Kidney epithelial cell (primary cell): ENCODE measurements at regions not wholly inside any gene's neighbourhood (a gene's known extent, or its start where the extent isn't known, plus 50 kb on each side); places are given as distances from the start of the nearest gene placed in this dataset.

ENCODE experiments used
- DNase-seq: peaks from one replicate; pipeline ENCODE4 v3.0.0-alpha.2; 2010; ENCODE audit warnings: low read depth
- H3K27me3 ChIP-seq: 2 replicates; pipeline ENCODE4 v1.6.0; 2011; ENCODE audit warnings: low read length; ENCODE audit not compliant: control insufficient read depth, insufficient read depth
- H3K36me3 ChIP-seq: 2 replicates; pipeline ENCODE4 v1.5.1; 2011; ENCODE audit warnings: low read length; ENCODE audit not compliant: control insufficient read depth, insufficient read depth
- H3K4me3 ChIP-seq: 2 replicates; pipeline ENCODE4 v1.5.1; 2011; ENCODE audit warnings: low read depth, mild to moderate bottlenecking, control low read depth, low read length
- TF ChIP-seq, protein P1 (sequence below): IDR thresholded peaks from 2 replicates; pipeline ENCODE4 v1.5.1; 2011; ENCODE audit warnings: mild to moderate bottlenecking, moderate library complexity, low read length, control low read depth, inconsistent platforms; ENCODE audit not compliant: insufficient read depth, poor library complexity, severe bottlenecking

- TF ChIP-seq, protein P1, sequence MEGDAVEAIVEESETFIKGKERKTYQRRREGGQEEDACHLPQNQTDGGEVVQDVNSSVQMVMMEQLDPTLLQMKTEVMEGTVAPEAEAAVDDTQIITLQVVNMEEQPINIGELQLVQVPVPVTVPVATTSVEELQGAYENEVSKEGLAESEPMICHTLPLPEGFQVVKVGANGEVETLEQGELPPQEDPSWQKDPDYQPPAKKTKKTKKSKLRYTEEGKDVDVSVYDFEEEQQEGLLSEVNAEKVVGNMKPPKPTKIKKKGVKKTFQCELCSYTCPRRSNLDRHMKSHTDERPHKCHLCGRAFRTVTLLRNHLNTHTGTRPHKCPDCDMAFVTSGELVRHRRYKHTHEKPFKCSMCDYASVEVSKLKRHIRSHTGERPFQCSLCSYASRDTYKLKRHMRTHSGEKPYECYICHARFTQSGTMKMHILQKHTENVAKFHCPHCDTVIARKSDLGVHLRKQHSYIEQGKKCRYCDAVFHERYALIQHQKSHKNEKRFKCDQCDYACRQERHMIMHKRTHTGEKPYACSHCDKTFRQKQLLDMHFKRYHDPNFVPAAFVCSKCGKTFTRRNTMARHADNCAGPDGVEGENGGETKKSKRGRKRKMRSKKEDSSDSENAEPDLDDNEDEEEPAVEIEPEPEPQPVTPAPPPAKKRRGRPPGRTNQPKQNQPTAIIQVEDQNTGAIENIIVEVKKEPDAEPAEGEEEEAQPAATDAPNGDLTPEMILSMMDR = no peak
- H3K27me3 ChIP-seq = no peaks in the 10 kb centered on the region
- no peak for DNase-seq
- no peak overlapping the region for H3K4me3 ChIP-seq
- H3K36me3 ChIP-seq = no peaks in the 10 kb centered on the region
These were observed 181.7 kb upstream of the IGFBP7 start for GRCh38 chr4:57291911-57292310.

DNA sequence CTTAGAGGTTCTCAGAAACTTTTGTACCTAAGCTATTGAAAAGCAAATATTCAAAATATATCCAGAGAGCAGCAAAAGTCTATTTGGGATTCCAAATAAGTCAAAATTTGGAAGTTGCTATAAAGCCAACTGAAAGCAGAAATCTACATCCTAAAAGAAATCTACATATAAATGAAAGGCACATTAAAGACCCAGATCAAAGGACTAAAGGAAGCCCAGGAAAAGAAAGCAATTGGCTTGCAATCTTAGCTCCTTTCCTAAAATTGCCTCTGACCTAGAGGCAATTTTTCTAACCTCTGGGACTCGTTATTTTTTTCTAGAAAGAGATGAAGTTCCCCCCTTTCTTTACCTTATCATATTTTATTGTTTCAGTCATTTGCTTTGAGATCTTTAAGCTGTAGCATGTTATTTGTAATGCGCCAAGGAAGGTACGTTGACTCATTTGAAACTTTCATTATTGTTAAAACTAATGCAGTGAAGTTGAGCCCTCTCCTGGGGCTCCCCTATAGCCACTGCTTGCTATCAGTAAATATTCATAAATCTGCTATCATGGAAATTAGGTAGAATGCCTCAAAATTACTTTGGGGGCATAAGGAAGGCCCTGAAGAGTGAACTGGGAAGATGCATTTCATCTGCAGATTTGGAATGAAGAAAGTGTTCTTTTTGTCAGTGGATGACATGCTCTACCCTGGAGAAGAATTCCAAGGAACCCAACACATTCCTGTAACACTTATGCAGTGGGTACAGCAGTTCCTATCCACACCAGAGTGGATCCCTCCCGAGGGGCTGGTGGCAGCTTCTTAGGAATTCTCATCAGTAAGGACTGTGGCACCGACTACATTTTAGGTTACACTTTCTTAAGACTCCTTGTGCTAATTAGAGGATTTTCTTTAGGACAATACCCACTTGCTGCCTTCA lies 177.8 kb upstream of the IGFBP7 start:
- TF ChIP-seq, protein P1 = no peak
- Histone ChIP-seq H3K36me3 (no peaks in the 10 kb centered on the region), H3K27me3 (no peaks in the 10 kb centered on the region), H3K4me3 (no peak overlapping the region)
- no peak for DNase-seq

DNA sequence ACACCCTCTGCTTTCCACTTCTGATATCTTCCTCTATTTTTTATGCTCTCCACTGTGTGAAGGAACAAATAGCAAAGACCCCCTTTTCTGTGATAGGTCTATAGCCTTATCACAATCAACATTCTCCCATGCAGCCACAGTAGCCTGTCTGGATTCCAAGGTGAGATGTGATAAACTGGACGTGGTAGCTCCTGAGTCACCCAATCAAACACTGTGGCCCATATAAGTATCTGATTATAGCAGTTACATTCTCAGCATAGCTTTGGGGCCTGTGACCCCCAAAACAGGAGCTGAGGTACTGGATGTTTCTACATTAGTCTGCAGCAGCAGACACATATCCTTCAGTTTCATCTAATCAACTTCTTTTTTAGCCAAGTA lies 172.7 kb upstream of the IGFBP7 start:
- H3K4me3 ChIP-seq = no peak overlapping the region
- no peaks in the 10 kb centered on the region for H3K36me3 ChIP-seq
- H3K27me3 ChIP-seq = no peaks in the 10 kb centered on the region
- TF ChIP-seq, protein P1 = no peak
- DNase-seq = no peak

- no peaks in the 10 kb centered on the region for H3K27me3 ChIP-seq
- TF ChIP-seq, protein P1 = no peak
- H3K4me3 ChIP-seq = no peak overlapping the region
- no peak for DNase-seq
- no peaks in the 10 kb centered on the region for H3K36me3 ChIP-seq
These were observed 170.3 kb upstream of the IGFBP7 start for GRCh38 chr4:57280481-57280880.

DNA sequence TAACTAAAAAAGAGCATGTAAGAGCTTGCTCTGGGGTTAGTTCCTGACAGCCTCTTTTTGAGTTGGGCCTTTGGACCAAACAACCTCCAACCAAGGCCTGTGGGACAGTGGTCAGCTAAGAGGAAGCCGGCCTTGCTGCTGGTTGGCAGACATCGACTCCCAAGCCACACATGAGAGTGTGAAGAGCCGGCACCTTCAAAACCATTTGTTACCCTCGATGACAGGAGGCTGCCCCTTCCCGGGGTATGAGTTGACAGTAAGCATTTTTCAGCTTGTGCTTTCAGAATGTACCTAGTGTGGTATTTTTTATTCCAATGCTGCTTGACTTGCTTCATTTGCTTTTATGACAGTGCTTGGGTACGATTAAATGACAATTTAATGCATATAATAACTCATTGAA lies 168.6 kb upstream of the IGFBP7 start:
- Histone ChIP-seq H3K4me3 (no peak overlapping the region), H3K27me3 (no peaks in the 10 kb centered on the region), H3K36me3 (no peaks in the 10 kb centered on the region)
- no peak for DNase-seq
- TF ChIP-seq, protein P1 = no peak

GRCh38 chr4:57274082-57274481 lies 163.9 kb upstream of the IGFBP7 start:
- H3K27me3 ChIP-seq = no peaks in the 10 kb centered on the region
- H3K4me3 ChIP-seq = no peak overlapping the region
- TF ChIP-seq, protein P1 = no peak
- DNase-seq = no peak
- H3K36me3 ChIP-seq = no peaks in the 10 kb centered on the region
